HG03025 (cell line): ENCODE measurements at regions not wholly inside any gene's neighbourhood (a gene's known extent, or its start where the extent isn't known, plus 50 kb on each side); places are given as distances from the start of the nearest gene placed in this dataset.

Source experiments
- ATAC-seq: cut with Tn5 transposase; IDR thresholded peaks from one replicate; pipeline ENCODE4 v1.9.1; 2021; ENCODE audit warnings: mild to moderate bottlenecking, moderate library complexity; ENCODE audit not compliant: unreplicated experiment, low FRiP score

DNA sequence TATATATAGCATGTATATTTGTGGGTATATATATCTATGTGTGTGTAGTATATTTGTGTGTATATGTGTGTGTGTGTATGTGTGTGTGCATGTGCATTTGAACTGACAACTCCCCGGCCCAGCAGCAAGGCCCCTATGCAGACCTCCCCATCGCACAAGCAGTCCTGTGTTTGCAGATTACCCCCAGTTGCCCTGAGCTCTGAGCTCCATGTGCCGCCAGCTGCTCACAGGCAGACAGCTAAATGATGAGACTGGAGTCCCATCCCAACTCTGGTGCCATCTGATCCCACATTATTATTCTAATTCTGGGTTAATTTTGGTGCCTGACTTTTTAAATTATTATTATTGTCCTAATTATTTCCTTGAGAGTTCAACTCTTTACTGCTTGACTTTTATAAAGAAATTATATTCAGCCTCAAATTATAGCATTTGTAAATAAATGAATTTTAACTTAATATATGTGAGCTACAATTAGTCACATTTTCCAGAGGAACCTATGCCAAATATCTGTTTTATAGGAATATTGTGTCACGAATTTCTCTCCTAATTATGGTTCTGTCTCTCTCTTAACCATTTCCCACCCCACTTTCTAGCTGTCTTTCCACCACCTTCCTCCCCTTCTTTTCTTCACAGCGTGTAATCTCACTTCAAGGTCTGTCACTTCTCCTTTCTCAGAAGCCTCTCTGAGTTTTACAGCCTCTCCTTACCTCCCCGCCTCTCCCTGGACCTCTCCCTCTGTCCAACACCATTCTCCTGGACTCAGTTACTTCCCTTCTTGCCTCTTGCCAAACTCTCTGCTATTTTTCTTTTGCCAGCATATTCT lies 90.6 kb upstream of the SYNDIG1 start:
- no peak for ATAC-seq

DNA sequence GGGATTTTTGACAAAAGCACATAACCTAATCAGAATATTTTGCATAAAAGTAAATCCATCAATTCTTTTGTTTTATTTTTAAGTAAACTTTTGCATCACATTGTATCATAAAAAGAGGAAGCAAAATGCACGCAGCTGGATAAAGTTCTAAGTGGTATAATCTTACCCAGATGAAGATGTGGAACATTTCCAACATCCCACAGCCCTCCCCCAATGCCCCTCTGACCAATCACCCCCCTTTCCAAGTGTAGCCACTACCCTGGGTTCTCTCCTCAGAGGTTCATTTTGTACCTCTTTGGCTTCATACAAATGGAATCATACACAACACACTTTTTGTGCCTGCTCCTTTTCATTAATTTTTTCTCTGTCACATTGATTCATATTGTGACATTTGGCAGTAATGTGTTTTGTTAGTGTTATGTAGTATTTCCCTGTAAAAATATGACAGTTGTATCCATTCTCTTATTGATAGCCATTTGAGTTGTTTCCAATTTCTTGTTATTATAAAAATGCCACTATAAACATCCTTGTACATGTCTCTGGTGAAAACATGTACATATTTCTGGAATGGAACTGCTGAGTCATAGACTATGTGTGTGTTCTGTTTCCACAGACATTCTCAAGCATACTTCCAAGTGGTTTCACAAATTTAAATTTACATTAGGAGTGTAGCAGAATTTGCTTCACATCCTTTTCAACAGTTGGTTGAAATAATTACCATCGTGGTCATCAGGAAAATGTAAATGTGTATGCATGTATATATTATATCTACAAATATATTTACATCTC lies 92.9 kb upstream of the SYNDIG1 start:
- ATAC-seq = no peak

DNA sequence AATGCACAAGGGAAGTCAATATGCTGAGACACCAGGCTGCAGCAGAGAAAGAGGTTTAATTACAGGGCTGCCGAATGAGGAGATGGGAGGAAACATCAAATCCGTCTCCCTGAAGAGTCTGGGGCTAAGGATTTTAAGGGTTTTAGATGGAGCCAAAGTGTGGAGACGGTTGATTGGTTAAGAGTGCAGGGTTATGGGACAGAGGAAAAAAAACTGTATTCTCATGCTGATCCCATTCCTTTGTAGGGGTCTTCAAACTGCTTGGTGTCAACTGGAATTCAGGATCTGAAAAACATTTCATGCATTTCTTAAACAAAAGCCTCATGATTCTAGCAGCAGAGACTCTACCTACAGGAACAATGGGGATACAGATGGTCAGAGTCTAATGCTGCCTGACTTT lies 96.1 kb upstream of the SYNDIG1 start:
- ATAC-seq = no peak

DNA sequence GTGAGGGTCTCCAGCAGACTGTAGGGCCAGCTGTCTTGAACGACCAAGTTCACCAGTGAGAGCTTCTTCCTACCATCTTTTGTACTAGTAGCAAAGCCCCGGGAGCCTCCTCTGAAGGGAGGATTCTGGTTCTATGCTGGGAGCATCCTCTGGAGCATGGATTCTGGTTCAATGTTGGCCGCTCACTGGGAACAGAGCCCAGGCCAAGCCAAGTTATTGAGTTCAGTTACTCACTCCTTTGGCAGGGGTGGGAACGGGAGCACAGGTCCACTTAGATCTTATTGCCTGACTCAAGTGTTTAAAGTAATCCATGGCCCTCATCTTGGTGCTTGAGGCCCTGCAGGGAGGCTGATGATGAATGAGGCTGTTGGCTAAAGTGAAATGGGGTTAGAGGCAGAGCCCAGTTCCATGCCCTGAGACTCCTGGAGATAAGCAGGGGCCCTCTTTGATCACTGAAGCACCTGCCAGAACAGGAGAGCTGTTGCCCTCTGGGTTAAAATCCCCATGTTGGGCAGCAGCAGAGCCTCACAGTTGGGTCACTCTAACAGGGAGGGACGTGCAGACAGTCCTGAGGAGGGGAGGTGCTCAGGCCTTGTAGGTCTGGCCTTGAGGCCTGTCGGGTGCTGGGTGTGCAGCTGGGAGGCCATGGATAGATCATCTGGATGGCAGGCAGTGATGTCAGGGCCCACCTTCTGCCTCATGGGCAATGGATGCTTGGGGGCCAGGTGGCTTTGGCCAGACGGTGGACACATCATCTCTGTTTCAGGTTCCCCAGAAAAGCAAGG lies 98.3 kb upstream of the SYNDIG1 start:
- ATAC-seq = no peak

DNA sequence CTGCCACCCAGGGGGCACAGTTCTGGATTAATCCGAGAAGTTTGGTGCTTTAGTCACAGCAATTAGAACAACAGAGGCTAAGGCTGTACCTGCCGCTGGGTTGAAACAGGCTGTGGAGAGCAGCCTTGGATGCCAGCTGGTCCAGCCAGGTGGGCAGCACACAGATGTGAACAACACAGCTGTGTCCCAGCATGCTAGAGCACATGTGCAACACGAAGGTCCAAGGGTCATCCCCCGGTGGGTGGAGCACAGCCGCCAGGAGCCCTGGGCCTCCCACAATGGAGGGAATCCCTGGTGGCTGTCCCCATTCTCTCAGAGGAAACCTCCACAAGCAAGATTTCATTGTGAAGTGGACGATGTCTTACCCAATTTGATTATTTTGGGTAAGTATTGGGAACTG lies 99.2 kb upstream of the SYNDIG1 start:
- ATAC-seq = no peak

DNA sequence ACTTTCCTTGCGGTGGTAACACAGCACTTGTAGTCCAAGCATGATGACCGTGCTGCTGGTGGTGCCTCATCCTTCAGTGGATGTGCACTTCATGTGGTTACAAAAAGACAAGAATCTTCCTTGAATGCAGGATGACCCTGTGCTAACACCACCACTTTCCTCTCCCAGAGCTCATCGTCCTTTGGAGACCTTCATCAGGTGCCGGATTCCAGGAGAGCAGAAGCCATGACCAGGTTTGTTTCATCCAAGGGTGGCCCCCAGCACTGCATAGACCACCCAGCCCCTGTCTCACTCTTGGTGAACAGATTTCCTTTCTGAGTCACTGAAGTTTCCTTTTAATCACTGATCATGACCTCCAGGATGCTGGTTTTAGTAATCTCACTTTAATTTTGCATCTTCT lies 101.2 kb upstream of the SYNDIG1 start:
- no peak for ATAC-seq

DNA sequence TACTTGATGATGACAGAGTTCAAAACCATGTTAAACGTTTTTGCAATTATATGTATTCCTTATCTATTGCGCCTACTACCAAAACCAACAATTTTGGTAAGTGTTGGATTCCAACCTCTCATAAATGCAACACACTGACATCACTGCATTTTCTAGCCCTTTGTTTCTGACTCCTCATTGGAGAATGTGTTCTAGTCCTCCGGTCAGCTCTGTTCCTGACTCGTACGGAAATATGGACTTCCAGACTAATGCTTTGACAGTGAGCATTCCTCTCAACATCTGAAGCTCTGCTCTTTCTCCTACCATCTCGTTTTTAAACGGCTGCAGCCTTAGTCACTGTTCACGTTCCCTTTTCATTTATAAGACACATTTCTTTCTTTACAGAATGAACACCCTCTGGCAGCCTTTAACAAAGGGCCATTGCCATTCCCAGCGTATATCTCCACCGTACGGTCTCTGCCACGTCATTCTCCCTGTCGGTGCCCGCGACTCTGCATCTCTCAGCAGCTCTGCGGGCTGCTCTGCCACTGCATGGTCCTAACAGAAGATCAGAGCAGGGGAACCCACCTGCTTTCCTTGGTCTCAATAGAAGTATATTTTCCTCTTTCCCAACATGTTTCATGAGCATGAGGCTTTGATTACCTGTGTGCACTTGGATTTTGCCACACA lies 103.0 kb upstream of the SYNDIG1 start:
- no peak for ATAC-seq

DNA sequence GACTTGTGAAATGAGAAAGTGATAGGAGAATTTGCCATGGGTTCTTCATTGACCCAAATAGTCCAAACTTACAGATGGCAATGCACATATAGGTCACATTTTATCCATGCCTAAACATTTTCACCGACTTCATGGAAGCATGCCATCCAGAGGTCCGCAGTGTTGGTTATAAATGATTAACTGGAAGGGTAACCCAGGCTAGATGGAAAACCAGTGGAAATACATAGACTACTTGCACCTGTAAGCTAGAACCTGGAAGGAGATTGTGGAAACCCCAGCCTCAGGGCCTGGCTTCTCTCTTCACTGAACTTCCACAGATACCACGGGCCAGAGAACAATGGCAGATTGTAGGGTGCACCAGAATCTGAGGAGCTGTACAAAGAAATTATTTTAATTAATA lies 103.8 kb upstream of the SYNDIG1 start:
- ATAC-seq = no peak

DNA sequence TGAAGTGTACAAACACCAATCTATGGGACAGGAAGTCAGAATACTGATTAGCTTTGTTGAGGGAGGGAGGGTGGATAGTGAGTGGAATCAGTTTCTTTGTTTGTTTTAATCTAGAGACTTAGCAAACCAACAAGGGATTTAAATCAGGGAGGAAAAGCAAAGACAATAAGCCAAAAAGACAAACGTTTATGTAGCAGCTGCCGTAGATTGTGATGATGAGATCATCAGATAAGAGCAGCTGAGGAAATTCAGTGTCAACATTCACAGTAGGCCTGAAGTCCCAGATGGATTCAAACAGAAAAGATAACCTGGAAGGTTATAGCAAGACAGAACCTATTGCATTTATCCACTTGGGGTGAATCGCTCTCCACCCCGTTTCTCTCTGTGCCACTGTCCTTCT lies 104.9 kb upstream of the SYNDIG1 start:
- no peak for ATAC-seq

DNA sequence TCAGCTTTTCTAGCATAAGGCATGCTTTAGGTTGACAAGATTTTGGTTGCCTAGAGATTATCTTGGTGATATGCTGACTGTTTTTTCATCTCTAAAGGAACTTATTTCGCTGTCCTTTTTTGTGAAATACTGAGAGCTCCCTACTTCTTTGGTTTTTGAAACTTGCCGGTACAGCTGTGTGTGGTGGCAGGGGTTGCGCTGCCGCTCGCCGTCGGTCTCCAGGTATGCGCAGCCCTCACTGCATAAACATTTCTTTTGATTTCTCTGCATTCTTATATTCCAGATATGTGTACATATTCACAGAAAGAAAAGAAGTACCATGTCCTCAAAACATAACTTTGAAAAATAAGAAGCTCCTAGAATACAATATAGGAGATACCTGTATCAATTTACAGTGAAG lies 106.4 kb upstream of the SYNDIG1 start:
- no peak for ATAC-seq

DNA sequence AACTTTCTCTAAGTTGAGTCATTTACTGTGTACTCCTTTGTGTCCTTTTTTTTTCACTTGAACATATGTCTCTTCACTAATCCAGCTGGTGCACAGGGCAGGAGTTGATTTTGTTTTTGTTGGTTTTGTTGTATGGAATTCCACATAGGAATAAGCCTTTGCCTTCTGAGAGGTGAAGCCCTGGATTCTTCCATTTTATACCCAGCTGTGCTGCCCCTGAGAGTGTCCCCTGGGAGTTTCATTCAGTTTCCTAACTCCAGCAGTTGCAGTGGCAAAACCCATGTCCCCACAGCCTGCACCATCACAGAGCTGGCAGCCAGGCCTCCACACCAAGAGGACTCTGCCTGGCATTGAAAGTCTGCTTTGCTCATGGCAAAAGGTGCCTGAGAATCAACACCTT lies 107.3 kb upstream of the SYNDIG1 start:
- no peak for ATAC-seq

DNA sequence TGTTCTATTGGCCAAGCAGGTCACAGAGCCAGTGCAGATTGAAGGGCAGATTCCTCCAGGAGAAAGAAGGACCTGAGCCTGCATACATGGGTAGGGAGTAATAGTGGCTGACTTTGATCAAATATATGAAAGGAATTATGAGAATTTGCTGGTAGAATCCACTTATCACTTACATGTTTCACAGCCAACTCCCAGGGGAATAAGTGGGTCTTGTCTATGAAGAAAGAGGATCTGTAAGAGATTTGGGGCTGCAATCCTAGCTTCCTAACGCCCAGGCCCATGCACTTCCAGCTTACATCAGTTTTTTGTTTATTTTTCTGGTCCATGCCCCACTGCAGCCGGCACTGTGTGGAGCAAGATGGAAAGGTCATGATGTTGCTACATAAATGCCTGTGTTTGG lies 107.9 kb upstream of the SYNDIG1 start:
- no peak for ATAC-seq

DNA sequence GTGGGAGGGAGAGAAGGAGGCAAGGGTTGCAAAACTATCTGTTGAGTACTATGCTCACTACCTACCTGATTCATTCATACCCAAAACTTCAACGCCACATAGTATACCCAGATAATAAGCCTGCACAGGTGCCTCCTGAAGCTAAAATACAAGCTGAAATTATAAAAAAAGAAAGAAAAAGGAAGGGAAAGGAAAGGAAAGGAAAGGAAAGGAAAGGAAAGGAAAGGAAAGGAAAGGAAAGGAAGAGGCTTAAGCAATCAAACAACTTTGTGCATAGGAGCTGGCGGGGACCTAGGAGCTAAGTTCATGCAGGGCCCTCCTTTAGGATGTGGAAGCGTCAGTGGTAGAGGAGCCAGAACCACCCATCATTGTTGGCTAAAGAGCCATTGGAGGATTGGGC lies 108.9 kb upstream of the SYNDIG1 start:
- ATAC-seq = no peak

DNA sequence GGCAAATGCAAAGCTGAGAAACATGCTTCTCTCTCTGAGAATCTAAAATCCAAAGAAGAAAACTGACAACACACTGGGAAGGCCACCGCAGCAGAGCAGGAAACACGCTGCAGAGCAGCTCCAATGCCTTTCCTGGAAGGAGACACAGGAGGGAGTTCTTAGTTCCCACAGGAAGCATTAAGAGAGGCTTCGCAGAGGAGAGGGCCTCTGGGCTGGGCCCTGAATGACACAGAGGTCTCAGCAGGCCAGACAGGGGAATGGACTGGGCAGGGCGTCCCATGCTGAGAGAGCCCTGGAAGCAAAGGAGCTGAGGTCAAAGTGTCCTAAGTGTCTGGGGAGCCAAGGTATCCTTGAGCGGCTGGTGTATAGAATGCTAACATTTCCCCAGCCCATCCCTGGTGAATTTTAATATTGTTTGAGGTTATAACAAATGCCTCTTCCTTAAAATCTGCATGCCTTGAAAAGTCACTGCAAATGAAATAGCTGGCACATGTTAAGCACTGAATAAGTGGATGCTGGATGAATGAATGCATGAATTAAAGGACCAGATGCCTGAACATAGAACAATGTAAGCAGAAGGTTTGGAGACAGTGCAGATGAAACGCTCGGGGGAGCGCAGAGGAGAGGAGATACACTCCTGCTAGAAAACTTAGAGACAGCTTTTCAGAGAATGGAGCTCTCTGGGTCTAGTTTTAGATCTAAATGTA lies 110.0 kb upstream of the SYNDIG1 start:
- no peak for ATAC-seq

DNA sequence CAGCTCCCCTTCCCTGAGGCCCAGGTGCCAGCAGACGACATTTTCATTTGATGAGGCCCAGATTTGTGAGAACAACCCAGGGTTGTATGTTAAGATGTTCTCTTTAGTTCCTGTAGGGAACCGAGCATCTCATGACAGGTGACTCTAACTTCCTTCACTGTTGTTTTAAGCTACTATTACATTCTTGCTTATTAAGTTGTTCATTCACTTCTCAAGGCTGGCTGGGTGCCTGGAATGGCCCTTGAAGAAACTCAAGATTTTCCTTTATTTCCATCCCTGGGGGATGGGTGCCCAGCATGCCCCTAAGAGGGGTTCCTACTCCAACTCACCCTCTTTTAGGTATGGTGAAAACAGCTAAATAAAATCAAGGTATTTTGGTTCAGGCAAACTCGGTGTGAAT lies 111.5 kb upstream of the SYNDIG1 start:
- ATAC-seq = no peak

DNA sequence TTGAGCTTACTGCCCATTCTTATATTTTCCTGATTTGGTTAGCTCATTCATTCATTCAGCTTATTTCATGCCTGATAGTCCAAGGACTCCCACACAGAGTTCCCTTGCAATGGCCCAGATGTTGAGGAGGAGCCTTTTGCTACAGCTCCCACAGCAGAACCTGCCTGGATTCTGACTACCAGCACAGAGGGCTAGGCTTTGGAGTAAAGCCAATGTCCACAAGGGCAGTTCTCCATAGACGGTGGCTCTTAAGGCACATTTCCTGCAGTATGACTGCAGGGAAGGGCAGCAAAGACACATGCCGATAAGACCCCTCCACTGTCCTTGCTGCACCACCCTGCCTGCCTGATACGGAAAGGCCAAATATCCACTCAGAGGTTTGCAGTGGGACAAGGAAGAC lies 112.3 kb upstream of the SYNDIG1 start:
- no peak for ATAC-seq

DNA sequence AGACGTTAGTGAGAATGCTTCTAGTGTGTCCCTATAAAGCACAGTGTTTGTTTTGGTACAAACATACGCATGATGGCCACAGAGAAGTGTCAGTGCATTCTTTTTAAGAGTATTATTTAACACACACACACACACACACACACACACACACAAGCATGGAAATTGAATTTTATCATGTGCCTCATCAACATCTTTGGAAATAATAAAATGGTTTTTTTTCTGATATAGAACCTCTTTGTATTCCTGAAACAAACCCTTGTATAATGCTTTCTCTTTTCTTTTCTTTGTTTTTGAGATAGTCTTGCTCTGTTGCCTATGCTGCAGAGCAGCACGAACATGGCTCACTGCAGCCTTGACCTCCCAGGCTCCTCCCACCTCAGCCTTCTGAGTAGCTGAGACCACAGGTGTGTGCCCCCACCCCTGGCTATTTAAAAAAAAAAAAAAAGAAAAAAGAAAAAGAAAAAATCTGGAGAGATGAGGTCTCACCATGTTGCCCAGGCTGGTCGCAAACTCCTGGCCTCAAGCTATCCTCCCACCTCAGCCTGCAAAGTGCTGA lies 116.2 kb upstream of the SYNDIG1 start:
- no peak for ATAC-seq

DNA sequence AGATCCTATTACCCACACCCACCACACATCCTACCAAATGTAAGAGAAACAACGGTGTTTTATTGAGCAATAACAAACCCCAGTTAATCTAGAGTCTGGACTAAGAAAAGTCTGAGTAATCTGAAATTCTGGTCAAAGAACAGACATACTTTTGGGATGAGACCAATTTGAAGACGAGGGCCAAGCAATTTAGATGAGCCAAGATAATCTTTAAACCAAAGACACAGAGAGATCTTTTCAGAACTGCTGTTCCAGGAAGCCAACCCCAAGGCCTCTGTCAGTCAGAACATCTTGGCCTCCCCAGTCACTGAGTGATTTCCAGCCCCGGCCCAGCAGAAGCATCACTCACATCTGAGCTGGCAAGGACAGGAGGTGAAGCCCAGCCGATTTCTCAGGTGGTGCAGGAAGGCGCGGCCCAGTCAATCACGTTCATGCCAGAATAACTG lies 118.5 kb upstream of the SYNDIG1 start:
- ATAC-seq = no peak

DNA sequence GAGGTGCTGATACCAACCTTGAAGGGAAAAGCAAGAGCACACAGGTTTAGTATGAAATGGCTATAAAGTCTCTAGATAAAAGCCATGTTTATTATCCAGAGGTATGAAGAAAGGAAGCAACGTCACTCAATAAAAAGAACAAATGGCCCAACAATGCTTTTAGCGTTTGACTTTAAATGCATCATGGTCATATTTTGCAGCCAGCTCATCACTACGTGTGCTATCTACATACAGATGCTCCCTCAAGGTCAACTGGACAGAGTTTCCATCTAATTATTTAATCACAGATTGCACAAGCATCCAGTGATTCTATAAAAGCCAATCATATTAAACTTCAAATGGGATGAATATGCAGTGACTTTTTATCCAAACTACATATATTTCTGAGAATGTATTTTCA lies 127.6 kb upstream of the SYNDIG1 start:
- no peak for ATAC-seq

DNA sequence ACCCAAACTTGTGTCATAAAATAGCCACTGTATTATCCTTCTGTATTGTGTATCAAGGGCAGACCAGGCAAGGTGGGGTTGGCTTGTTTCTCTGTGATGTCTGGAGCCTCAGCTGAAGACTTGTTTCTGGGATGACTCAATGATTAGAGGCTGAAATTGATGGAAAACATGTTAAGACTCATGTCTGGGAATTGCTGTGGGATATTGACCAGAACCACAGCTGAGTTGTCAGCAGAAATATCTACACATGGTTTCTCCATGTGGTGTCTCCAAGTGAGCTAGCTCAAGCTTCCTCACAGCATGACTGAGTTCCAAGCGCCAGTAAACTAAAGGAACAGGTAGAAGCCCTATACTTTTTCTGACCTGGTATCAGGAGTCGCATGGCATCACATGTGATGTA lies 128.5 kb upstream of the SYNDIG1 start:
- no peak for ATAC-seq
